Tibial nerve (tissue), 4 donors: ENCODE measurements at regions not wholly inside any gene's neighbourhood (a gene's known extent, or its start where the extent isn't known, plus 50 kb on each side); places are given as distances from the start of the nearest gene placed in this dataset.

Experiments used
- CTCF ChIP-seq, 5 experiments: fragments of 200-600 bp in 3 of 5; fragments of 450-650 bp in 2 of 5; sonication (generic) in 3 of 5; IDR thresholded peaks; one replicate each; pipeline ENCODE4 v1.5.1; 2016 to 2019; ENCODE audit warnings: antibody characterized with exemption in 5 of 5, mild to moderate bottlenecking in 3 of 5, moderate library complexity in 2 of 5
- EP300 ChIP-seq, 2 donors: sonication (generic); formaldehyde crosslinking; IDR thresholded peaks; one replicate each; pipeline ENCODE4 v1.6.1; 2017; ENCODE audit warnings: antibody characterized with exemption in 2 of 2, mild to moderate bottlenecking in 1 of 2

- TF ChIP-seq CTCF (IDR thresholded peaks at IDR 0.05) (no peak), EP300 (IDR thresholded peaks at IDR 0.05) (no peak)
Measured at GRCh38 chr2:59425247-59425646, 1128.2 kb downstream of the BCL11A start.
